Pancreas (tissue), 10 donors: ENCODE measurements at regions not wholly inside any gene's neighbourhood (a gene's known extent, or its start where the extent isn't known, plus 50 kb on each side); places are given as distances from the start of the nearest gene placed in this dataset.

Experiments
- ATAC-seq, 4 donors: fragments of 200-7000 bp; cut with Tn5 transposase; one replicate each; pipeline versions ENCODE4 v1.8.0 to v1.9.1; 2020; ENCODE audit warnings: mild to moderate bottlenecking in 4 of 4, moderate library complexity in 4 of 4
- DNase-seq, 6 donors: peaks; one replicate each; pipeline ENCODE4 v3.0.0-alpha.2; 2020
- FAIRE-seq: peaks from 2 replicates; lab custom pipeline; 2012; peaks lifted over from hg19 to GRCh38; lab: Jason Lieb, UNC
- H3K27ac ChIP-seq, 4 donors: fragments of 200-600 bp; sonication (generic); 1 replicate in 3 of 4; 2 replicates in 1 of 4; pipeline versions ENCODE4 v1.5.0 to v1.8.0; 2020
- H3K27me3 ChIP-seq, 4 donors: fragments of 200-600 bp; one replicate each; pipeline ENCODE4 v1.8.0; 2021
- H3K36me3 ChIP-seq, 3 donors: fragments of 200-600 bp; sonication (generic) in 1 of 3; one replicate each; pipeline versions ENCODE4 v1.5.0 to v1.8.0; 2020 to 2021
- H3K4me1 ChIP-seq, 3 donors: fragments of 200-600 bp; one replicate each; pipeline ENCODE4 v1.8.0; 2021
- H3K4me3 ChIP-seq, 4 donors: fragments of 200-600 bp; sonication (generic) in 2 of 4; one replicate each; pipeline versions ENCODE4 v1.5.0 to v1.8.0; 2020 to 2021
- H3K9me3 ChIP-seq, 4 donors: fragments of 200-600 bp; one replicate each; pipeline ENCODE4 v1.8.0; 2021
- WGBS, 2 donors: extraction: QIAGEN DNeasy Blood & Tissue Kit; methylation state at CpG; one replicate each; pipeline ENCODE4 v1.1.7; 2013; 5-methylcytosine and 5-hydroxymethylcytosine counted together
- intact Hi-C, 3 donors: fragments of 100-400 bp; cut with DNase I; formaldehyde crosslinking; loops; one replicate each; pipeline versions ENCODE4 v1.11.1 to v1.14.2; 2022
- TF ChIP-seq, protein P1 (sequence below), 4 donors: fragments of 200-600 bp; sonication (generic) in 3 of 4; IDR thresholded peaks; one replicate each; pipeline versions ENCODE4 v1.5.0 to v1.8.0; 2021; ENCODE audit warnings: antibody characterized with exemption in 4 of 4
- donor health status: healthy with polysubstance abuse.
- donor health status: DM: no; HTN: no; CAD: no; lungs with moderate emphysema.
- donor health status: DM: no; HTN: no; CAD: no.
- donor health status: control.
- donor health status: control.
- donor health status: Bipolar disorder and iron deficiency.
- donor health status: DM: yes; HTN: yes; CAD: no.
- donor health status: DM: no; HTN: no; CAD: no.
- donor health status: DM: no; HTN: no; CAD: no.
- donor health status: DM: yes; HTN: yes; CAD: no.

DNA sequence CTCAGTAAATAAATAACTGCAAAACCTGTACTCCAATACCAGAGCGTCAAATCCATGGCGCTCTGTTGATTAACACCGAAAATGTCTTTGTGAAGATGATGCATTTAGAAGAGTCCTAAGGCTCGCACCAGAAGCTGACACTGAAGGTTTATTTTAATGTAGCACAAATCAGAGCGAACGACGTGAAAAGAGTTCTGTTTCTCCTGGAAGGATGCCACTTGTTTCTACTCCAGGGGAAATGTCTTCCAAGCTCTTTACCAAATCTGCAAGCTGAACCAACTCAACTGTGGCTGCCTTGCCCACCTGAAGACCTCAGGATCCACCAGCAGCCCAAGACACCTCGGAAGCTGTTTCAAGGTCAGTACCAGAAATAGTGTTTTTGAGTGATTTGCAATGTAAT, 194.4 kb upstream of the MAF start:
- intact Hi-C loops = no loop called here
- H3K36me3 ChIP-seq = no peaks in the 10 kb centered on the region
- FAIRE-seq (no peak), ATAC-seq (no peak), DNase-seq (no peak)
- no peak overlapping the region for H3K4me3 ChIP-seq
- no peaks in the 10 kb centered on the region for H3K4me1 ChIP-seq
- no peaks in the 10 kb centered on the region for H3K9me3 ChIP-seq
- TF ChIP-seq, protein P1, sequence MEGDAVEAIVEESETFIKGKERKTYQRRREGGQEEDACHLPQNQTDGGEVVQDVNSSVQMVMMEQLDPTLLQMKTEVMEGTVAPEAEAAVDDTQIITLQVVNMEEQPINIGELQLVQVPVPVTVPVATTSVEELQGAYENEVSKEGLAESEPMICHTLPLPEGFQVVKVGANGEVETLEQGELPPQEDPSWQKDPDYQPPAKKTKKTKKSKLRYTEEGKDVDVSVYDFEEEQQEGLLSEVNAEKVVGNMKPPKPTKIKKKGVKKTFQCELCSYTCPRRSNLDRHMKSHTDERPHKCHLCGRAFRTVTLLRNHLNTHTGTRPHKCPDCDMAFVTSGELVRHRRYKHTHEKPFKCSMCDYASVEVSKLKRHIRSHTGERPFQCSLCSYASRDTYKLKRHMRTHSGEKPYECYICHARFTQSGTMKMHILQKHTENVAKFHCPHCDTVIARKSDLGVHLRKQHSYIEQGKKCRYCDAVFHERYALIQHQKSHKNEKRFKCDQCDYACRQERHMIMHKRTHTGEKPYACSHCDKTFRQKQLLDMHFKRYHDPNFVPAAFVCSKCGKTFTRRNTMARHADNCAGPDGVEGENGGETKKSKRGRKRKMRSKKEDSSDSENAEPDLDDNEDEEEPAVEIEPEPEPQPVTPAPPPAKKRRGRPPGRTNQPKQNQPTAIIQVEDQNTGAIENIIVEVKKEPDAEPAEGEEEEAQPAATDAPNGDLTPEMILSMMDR (IDR thresholded peaks at IDR 0.05) = no peak
- H3K27ac ChIP-seq = no peak overlapping the region
- H3K27me3 ChIP-seq = no peaks in the 10 kb centered on the region
- 81 to 88% methylated on average over 8 of the region's 8 CpGs for WGBS, 2 donors

DNA sequence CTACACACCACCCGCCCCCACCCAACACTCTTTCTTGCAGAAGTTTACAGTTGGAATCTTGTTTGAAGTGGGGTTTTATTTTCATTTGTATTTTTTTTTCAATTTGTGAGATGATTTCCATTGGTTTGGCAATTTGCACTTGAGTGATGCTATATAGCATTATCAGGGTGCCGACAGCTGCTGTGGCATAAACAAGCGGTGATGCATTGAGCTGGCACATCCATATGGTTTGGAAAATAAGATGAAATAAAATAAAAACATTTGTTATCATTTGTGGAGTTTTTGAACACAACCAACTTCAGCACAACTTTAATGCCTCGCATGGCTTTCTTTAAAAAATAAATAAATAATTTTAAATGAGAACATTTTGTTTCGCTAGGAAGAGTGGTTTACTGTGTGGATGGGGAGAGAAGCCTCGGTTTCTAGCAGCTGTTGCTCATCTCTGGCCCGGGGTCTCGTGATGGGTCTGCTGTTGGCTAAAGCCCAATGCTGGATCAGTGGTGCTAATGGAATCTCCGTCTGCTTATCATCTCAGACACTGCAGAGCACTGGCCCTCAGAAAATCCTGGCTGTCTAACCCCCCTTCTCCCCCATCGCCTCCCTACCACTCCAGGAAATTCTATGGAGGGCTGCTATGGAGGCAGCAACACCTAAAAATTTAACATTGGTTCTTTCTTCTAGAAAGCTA, 192.3 kb upstream of the MAF start:
- DNase-seq (no peak), FAIRE-seq (no peak), ATAC-seq (no peak)
- Histone ChIP-seq H3K9me3 (no peaks in the 10 kb centered on the region), H3K4me3 (no peak overlapping the region), H3K36me3 (no peaks in the 10 kb centered on the region), H3K4me1 (no peaks in the 10 kb centered on the region), H3K27ac (no peak overlapping the region), H3K27me3 (no peaks in the 10 kb centered on the region)
- TF ChIP-seq, protein P1 (IDR thresholded peaks at IDR 0.05) = no peak
- WGBS, 2 donors = 70 to 74% methylated on average over 10 of the region's 10 CpGs
- intact Hi-C loops = no loop called here

DNA sequence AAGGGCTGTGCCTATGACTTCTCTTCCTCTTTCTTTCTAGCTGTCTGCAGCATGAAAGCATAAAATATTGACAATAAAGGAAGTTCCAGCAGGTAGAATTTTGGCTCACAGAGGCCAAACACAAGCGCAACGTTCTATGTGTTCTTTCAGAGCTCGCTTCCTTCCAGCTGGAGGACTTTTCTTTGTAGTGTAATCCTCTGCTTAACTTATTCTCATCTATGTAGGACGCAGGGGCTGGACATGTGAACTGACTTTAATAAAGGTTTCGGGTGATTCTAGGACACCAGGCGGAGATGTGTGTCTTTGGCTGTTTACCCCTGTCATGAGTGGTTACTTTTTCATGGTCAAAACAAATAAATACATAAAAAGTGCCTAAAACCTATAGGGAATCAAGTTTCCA, 191.5 kb upstream of the MAF start:
- Histone ChIP-seq H3K4me1 (no peaks in the 10 kb centered on the region), H3K9me3 (no peaks in the 10 kb centered on the region), H3K27me3 (no peaks in the 10 kb centered on the region), H3K27ac (no peak overlapping the region), H3K36me3 (no peaks in the 10 kb centered on the region), H3K4me3 (no peak overlapping the region)
- WGBS, 2 donors = 88% methylated on average over 6 of the region's 6 CpGs
- TF ChIP-seq, protein P1 (IDR thresholded peaks at IDR 0.05) = no peak
- FAIRE-seq (no peak), ATAC-seq (no peak), DNase-seq (no peak)
- intact Hi-C loops = no loop called here

DNA sequence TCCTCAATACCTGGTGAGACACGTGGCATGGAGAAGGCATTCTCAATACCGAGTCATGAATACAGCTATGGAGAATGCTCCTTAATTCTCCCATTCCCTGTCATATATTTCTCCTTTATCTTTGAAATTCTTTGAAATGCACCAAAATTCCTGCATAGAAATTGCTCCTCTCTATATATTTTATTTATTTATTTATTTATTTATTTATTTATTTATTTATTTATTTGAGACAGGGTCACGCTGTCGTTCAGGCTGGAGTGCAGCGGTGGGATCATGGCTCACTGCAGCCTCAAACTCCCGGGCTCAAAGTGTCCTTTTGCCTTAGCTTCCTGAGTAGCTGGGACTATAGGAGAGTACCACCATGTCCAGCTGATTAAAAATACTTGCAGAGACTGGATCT, 190.3 kb upstream of the MAF start:
- Histone ChIP-seq H3K27ac (no peak overlapping the region), H3K4me3 (no peak overlapping the region), H3K27me3 (no peaks in the 10 kb centered on the region), H3K36me3 (no peaks in the 10 kb centered on the region), H3K4me1 (no peaks in the 10 kb centered on the region), H3K9me3 (no peaks in the 10 kb centered on the region)
- intact Hi-C loops = no loop called here
- FAIRE-seq = no peak
- TF ChIP-seq, protein P1 (IDR thresholded peaks at IDR 0.05) = no peak
- 79 to 81% methylated on average over 6 of the region's 6 CpGs for WGBS, 2 donors
- ATAC-seq = no peak
- no peak for DNase-seq

DNA sequence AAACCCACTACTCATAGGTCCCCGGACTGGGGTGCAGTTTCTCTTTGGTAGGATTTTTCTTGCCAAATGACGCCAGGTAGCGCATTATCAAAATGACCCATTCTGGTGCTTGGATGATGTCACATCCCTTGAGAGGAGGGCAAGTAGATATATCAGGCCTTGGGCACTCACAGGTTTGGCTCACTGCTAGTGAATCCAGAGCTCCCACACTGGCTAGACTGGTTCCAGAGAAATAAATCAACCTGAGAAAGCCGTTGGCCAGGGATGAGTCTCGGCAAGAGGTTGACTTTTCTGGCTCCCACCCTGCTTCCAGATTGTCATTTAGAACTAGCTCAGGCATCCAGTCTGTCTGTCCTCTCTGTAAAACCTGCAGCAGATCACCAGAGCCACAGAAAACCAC, 188.4 kb upstream of the MAF start:
- FAIRE-seq (no peak), ATAC-seq (no peak)
- intact Hi-C loops = no loop called here

More for the DNA sequence above, 188.4 kb upstream of the MAF start:
- Histone ChIP-seq H3K4me1 (no peaks in the 10 kb centered on the region), H3K9me3 (no peaks in the 10 kb centered on the region), H3K27ac (no peak overlapping the region), H3K36me3 (no peaks in the 10 kb centered on the region), H3K4me3 (no peak overlapping the region), H3K27me3 (no peaks in the 10 kb centered on the region)
- no peak for DNase-seq
- TF ChIP-seq, protein P1 (IDR thresholded peaks at IDR 0.05) = no peak
- 63 to 65% methylated on average over 5 of the region's 5 CpGs for WGBS, 2 donors
